Stimulated activated naive CD4-positive, alpha-beta T cell treated with Interleukin-2 at 50 U/mL for 16 hours (primary cell): ENCODE measurements at regions not wholly inside any gene's neighbourhood (a gene's known extent, or its start where the extent isn't known, plus 50 kb on each side); places are given as distances from the start of the nearest gene placed in this dataset.

ENCODE experiments used
- DNase-seq: peaks from one replicate; lab custom pipeline; 2025; lab: John Stamatoyannopoulos, UW

DNA sequence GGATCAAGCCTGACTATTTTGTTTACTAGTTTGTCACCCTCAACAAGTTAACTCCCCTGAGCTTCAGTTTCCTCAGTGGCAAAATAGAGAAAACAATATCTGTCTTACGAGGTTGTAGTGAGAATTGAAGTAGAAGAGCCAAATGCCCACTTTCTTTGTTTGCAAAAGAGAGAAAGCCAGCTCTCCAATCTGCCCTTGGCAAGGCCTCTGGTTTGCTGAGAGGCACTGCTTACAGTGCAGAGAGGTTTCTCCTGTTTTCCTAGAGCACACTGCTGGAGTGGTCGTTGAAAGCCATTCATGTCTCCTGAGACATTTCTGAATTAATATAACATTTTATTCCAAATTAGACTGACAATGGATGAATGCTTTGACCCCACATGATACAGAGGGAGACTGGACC lies 260.5 kb upstream of the IGF1R start:
- DNase-seq: no peak

DNA sequence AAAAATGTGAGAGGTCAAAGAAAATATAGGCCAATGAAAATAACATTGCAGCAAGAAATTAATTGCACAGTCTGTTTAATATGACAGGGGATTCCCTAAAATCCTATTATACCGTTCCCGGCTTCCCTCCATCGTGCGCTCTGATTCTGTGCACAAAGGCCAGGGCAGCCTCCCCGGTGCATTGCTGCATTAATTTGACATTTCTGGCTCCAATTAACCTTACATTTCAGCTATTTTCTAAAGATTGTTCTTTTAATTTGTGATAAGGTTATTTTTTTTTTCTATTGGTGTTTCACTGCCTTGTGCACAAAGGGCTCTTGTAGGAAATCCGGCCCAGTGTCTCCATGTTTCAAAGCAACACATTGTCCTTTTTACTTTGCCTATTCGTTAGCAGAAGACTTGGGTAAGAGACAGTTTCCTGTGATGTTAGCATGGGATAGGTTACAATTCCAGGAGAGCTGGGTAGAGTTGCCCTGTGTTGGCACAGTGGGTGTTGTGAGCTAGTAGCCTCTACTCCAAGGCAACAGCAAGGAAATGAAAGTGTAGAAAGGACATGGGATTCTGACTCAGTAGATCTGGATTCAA lies 257.3 kb upstream of the IGF1R start:
- no peak for DNase-seq

GRCh38 chr15:98391568-98391967 lies 256.8 kb upstream of the IGF1R start:
- no peak for DNase-seq

DNA sequence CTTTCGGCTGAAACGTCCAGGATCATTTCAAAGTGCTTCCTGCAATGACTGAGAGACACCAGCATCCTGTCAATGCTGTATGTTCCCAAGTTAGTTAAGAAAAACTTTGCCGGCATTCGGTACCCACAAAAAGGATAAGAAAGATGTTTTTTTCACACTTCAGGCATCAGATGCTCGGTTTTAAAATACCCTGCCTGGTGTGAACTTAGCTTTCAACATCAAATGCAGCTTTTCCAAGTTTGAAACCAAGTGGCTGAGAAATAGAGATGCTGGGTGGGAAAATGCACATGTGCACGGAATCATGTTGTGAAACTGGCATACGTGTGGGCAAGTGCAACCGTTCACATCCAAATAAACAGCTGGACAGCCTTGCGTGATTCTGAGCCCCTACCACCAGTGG lies 254.9 kb upstream of the IGF1R start:
- DNase-seq: no peak

DNA sequence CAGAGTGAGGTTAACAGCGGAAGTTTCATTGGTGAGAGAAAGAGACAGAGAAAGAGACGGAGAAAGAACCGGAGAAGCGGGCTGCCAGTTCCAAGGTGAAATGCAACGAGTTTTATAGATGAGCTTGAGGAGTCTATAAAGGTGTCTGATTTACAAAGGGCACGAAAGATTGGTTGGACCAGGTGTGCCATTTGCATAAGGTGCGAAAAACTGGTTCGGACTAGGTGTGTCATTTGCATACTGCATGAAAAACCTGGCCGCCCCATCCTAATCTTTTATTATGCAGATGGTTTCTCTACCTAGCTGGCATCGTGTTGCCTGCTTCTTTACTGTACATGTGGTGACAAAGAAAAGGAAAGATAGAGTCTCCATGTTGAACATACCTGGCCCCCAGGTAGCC lies 253.8 kb upstream of the IGF1R start:
- DNase-seq: no peak

GRCh38 chr15:98395974-98396610 lies 252.2 kb upstream of the IGF1R start:
- DNase-seq: no peak

DNA sequence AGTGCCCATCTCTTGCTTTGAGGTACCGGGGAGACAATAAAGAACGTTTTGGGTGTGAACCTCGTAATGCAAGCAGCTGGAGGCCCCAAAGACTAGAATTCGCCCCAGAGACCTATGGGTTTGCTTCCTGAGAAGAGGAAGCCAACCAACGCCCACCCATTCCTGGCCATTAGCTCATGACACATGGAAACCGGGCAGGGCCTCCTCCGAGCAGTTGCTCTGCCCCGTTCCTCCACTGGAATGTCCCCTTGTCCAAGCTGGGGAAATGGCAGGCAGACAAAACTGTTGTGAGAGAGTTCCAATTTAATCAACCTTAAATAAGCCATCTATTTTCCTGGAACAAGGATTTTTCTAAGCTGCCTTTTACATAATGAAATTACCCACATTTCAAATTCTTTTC lies 250.9 kb upstream of the IGF1R start:
- DNase-seq: no peak

- DNase-seq: no peak
Measured at GRCh38 chr15:98398056-98398455, 250.3 kb upstream of the IGF1R start.

DNA sequence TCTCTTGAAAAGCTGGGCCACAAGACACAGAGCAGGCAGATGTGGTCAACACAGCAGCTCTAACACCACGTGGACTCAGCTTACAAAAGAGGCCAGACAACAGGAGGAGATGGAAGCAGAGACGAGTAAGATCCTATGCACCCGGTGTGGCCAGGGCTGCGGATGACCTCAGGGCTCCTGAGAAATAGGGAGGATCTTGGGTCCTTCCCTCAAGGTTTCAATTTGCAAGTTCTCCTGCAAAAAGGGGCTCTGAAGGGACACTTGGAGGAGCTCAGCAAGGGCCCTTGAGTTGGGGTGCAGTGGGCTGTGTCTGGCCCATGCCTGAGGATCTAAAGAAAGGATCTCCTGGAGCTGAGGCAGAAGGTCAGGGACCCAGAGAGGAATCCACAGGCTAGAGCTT lies 249.5 kb upstream of the IGF1R start:
- no peak for DNase-seq

DNA sequence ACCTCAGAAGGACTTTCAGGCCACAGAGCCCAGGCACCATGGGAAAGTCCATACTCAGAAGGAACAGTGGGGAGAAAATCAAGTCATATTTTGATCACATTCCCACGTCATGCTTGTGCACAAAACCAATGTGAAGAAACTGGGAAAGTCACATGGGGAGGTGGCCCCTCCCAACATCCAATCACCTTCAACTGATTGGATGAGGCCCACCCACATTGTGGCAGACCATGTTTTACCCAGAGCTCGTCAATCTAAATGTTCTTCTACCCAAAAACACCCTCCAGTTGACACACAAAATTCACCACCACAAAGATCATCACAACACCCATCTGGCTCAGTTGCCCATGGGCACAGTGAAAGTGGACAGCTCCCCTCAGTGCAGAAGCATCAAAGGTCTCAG lies 248.2 kb upstream of the IGF1R start:
- DNase-seq: no peak

DNA sequence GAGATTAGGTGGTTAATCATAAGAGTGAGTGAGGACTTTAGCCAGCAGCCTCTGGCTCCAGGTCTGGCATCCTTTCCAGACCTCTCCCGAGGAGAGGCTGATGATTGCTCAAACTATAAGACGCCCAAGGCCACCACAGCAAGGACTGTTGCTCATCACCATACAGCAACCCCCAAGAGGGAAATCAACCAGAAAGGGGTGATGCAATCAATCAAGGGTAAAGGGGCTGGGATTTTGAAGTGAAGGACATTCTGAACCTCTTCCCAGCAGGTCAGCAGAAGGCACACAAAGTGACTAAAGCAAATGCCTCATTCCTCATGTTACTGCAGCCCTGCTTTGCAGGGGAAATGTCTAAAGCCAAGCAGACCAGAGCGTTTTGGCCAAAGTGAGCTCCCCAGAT lies 247.3 kb upstream of the IGF1R start:
- DNase-seq: no peak

DNA sequence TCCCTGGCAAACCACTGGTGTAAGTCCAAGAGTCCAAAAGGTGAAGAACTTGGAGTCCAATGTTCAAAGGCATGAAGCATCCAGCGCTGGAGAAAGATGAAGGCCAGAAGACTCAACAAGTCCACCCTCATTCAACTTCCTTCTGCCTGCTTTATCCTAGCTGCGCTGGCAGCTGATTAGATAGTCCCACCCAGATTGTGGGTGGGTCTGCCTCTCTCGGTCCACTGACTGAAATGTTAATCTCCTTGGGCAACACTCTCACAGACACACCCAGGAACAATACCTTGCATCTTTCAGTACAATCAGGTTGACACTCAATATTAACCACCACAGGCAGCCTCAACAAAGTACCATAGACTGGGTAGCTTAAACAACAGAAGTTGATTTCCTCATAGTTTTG lies 245.9 kb upstream of the IGF1R start:
- DNase-seq: no peak

GRCh38 chr15:98403169-98403568 lies 245.2 kb upstream of the IGF1R start:
- DNase-seq: no peak

GRCh38 chr15:98403569-98403968 lies 244.8 kb upstream of the IGF1R start:
- no peak for DNase-seq

GRCh38 chr15:98405013-98405412 lies 243.3 kb upstream of the IGF1R start:
- DNase-seq: no peak

DNA sequence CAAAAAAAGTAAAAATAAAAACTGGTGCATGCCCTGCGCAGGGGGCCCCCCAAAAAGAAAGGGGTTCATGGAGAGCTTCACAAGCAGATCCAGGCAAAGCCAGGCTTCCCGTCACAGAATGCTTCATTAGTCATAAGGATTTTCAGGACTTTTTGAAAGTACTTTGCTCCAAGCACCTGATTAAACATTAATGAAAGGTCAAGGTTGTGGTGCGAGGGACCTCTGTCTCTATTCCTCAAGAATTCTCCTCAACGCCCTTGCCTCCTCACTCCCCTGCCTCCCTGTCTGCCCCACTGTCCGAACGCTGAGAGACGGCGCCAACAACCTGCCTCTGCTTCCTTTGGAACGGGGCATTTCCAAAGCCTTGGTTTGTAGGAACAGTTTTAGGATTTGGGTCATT lies 240.1 kb upstream of the IGF1R start:
- DNase-seq: no peak

DNA sequence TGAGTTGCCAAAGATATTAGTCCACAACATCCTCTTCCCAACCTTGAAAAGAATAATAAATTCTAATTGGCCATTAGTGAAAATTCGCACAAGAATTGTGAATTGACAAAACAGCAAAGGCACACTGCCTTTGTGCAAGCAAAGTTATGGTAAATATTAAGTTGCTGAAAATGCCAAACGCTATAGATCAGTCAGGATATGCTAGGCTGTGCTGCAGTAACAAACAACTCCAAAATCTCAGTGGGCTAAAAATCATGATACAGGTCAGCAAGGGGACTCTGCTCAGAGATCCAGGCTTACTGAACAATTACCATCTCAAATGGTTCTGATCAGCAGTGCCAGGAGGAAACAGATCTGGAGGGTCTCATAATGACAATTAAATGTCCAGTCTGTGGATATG lies 238.0 kb upstream of the IGF1R start:
- no peak for DNase-seq

GRCh38 chr15:98412852-98413251 lies 235.5 kb upstream of the IGF1R start:
- DNase-seq: no peak

- no peak for DNase-seq
Measured at GRCh38 chr15:98413933-98414546, 234.3 kb upstream of the IGF1R start.

- DNase-seq: no peak
Measured at GRCh38 chr15:98416222-98416855, 232.0 kb upstream of the IGF1R start.

DNA sequence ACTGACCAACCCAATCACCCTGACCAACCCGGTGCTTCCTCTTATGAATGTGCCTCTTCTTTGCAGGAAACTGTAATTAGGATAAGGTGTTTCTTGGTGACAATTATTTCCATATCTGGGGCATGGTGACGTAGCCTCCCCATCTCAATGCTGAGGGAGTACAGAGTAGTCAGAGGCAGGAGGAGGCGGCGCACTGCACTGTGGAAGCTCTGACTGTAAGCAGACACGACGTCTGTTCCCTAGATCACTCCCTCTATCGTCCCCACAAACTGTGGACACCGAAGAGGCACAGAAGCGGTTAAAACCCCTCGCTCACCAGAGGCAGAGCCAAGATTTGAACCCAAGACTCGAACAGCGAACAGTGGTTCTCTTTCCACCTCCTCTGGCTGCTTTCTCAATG lies 231.0 kb upstream of the IGF1R start:
- no peak for DNase-seq

DNA sequence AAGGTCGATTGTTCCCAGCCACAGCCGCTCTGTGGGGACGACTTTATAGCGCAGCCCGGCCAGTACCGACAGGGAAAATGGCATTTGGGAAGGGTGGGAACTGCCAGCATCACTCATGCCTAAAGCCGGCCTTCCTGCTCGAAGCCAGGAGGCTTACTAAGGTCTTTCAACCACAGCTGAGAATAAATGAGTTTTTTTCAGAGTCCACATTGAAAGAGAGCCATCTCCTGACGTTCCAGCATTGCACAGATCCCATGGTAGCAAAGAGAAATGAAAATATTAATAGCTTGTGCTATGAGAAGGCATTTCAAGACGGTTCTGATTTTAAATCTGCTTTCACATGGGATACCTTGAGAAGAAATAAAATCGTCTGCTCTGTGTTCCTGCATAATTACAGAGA lies 230.2 kb upstream of the IGF1R start:
- DNase-seq: no peak

DNA sequence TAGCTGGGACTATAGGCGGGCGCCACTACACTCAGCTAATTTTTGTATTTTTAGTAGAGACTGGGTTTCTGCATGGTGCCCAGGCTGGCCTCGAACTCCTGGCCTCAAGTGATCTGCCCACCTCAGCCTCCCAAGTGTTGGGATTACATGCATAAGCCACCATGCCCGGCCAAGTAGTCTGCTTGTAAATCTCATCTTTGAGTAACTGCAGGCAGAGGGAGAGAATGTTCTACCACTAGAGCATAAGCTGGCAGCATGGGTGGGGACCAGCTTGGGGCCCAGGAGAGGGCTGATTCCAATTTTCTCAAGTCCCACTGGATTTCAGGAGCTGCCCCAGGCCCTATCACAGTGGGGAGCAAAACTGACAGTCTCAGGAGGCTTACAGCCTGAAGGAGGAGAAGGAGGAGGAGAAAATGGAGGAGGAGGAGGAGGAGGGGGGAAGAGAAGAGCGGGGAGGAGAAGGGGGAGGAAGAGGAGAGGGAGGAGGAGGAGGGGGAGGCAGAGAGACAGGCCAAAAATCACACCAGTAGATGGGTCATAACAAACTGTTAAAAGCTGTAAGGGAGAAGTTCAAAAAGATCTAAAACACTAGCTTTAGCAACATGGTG lies 229.1 kb upstream of the IGF1R start:
- no peak for DNase-seq
